WTC11 (cell line): ENCODE measurements at regions not wholly inside any gene's neighbourhood (a gene's known extent, or its start where the extent isn't known, plus 50 kb on each side); places are given as distances from the start of the nearest gene placed in this dataset.

Experiments
- ATAC-seq: fragments of 200-7000 bp; cut with Tn5 transposase; 2 replicates; pipeline ENCODE4 v1.10.0; 2021; ENCODE audit warnings: mild to moderate bottlenecking, moderate library complexity
- CTCF ChIA-PET: fragments of 300-600 bp; sonication (Branson Sonifier 250); formaldehyde crosslinking; loops from one replicate; lab custom pipeline; 2021; ENCODE audit warnings: antibody characterized with exemption; lab: Charles Lee
- POLR2A ChIA-PET: fragments of 350-600 bp; sonication (Branson Sonifier 250); formaldehyde crosslinking; loops from one replicate; lab custom pipeline; 2021; ENCODE audit warnings: antibody characterized with exemption; lab: Charles Lee
- DNase-seq: peaks from one replicate; pipeline ENCODE4 v3.0.0; 2021; ENCODE audit warnings: low spot score
- H3K27ac Mint-ChIP-seq: 2 replicates; pipeline ENCODE4 v1.8.0; 2021; ENCODE audit warnings: mixed read lengths
- H3K27me3 Mint-ChIP-seq: 2 replicates; pipeline ENCODE4 v1.8.0; 2021; ENCODE audit warnings: low read depth, mild to moderate bottlenecking, moderate library complexity, mixed read lengths
- H3K36me3 Mint-ChIP-seq: 2 replicates; pipeline ENCODE4 v1.8.0; 2021; ENCODE audit warnings: mixed read lengths
- H3K4me1 Mint-ChIP-seq: 2 replicates; pipeline ENCODE4 v1.8.0; 2022; ENCODE audit warnings: mixed read lengths
- H3K4me3 Mint-ChIP-seq: 2 replicates; pipeline ENCODE4 v1.8.0; 2021; ENCODE audit warnings: mild to moderate bottlenecking, moderate library complexity, mixed read lengths
- H3K9me3 Mint-ChIP-seq: 2 replicates; pipeline ENCODE4 v1.8.0; 2021; ENCODE audit warnings: mixed read lengths
- CREB1 ChIP-seq: sonication (generic); formaldehyde crosslinking; IDR thresholded peaks from 2 replicates; pipeline ENCODE4 v1.8.0; 2023; ENCODE audit warnings: mild to moderate bottlenecking, missing genetic modification reagents
- E2F1 ChIP-seq: sonication (generic); formaldehyde crosslinking; IDR thresholded peaks from 2 replicates; pipeline ENCODE4 v1.8.0; 2022; ENCODE audit warnings: mild to moderate bottlenecking, missing genetic modification reagents
- EMX1 ChIP-seq: fragments of 250-450 bp; sonication (Bioruptor Pico); IDR thresholded peaks from 2 replicates; pipeline ENCODE4 v1.8.0; 2021; ENCODE audit warnings: mild to moderate bottlenecking
- ERG ChIP-seq: fragments of 250-450 bp; sonication (Bioruptor Pico); IDR thresholded peaks from 2 replicates; pipeline ENCODE4 v1.8.0; 2021; ENCODE audit warnings: mild to moderate bottlenecking
- GRHL2 ChIP-seq: fragments of 250-450 bp; sonication (Bioruptor Pico); IDR thresholded peaks from 2 replicates; pipeline ENCODE4 v1.8.0; 2022; ENCODE audit warnings: mild to moderate bottlenecking, moderate library complexity; ENCODE audit not compliant: insufficient replicate concordance, severe bottlenecking
- GTF2I ChIP-seq: fragments of 250-450 bp; sonication (Bioruptor Pico); conservative IDR thresholded peaks from 2 replicates; pipeline ENCODE4 v1.4.0; 2021; ENCODE audit warnings: mild to moderate bottlenecking
- HMGA2 ChIP-seq: fragments of 250-450 bp; sonication (Bioruptor Pico); IDR thresholded peaks from 2 replicates; pipeline ENCODE4 v1.4.0; 2021; ENCODE audit warnings: mild to moderate bottlenecking, moderate library complexity
- JUN ChIP-seq: sonication (generic); formaldehyde crosslinking; IDR thresholded peaks from 2 replicates; pipeline ENCODE4 v1.8.0; 2023; ENCODE audit warnings: mild to moderate bottlenecking, missing genetic modification reagents
- MAX ChIP-seq: sonication (generic); formaldehyde crosslinking; IDR thresholded peaks from 2 replicates; pipeline ENCODE4 v1.8.0; 2022; ENCODE audit warnings: mild to moderate bottlenecking, missing genetic modification reagents
- PRDM15 ChIP-seq: sonication (generic); formaldehyde crosslinking; IDR thresholded peaks from 2 replicates; pipeline ENCODE4 v1.8.0; 2022; ENCODE audit warnings: missing genetic modification reagents
- SP1 ChIP-seq: sonication (generic); formaldehyde crosslinking; conservative IDR thresholded peaks from 2 replicates; pipeline ENCODE4 v1.8.1; 2022; ENCODE audit warnings: missing genetic modification reagents
- STAT6 ChIP-seq: sonication (generic); formaldehyde crosslinking; conservative IDR thresholded peaks from 2 replicates; pipeline ENCODE4 v1.8.1; 2023; ENCODE audit warnings: mild to moderate bottlenecking, low read depth, missing genetic modification reagents, moderate library complexity
- TEAD4 ChIP-seq: sonication (generic); formaldehyde crosslinking; IDR thresholded peaks from 2 replicates; pipeline ENCODE4 v1.8.0; 2022; ENCODE audit warnings: mild to moderate bottlenecking, missing genetic modification reagents
- ZNF138 ChIP-seq: sonication (generic); formaldehyde crosslinking; conservative IDR thresholded peaks from 2 replicates; pipeline ENCODE4 v1.8.1; 2022; ENCODE audit warnings: mild to moderate bottlenecking, moderate library complexity, missing genetic modification reagents
- ZNF263 ChIP-seq: sonication (generic); formaldehyde crosslinking; IDR thresholded peaks from 2 replicates; pipeline ENCODE4 v1.8.1; 2022; ENCODE audit warnings: low read depth, mild to moderate bottlenecking, moderate library complexity, missing genetic modification reagents
- ZNF423 ChIP-seq: fragments of 250-450 bp; sonication (Bioruptor Pico); IDR thresholded peaks from 2 replicates; pipeline ENCODE4 v2.1.2; 2022; ENCODE audit warnings: mild to moderate bottlenecking, moderate library complexity
- ZNF425 ChIP-seq: fragments of 250-450 bp; sonication (Bioruptor Pico); conservative IDR thresholded peaks from 2 replicates; pipeline ENCODE4 v1.9.0; 2021; ENCODE audit warnings: mild to moderate bottlenecking
- ZNF532 ChIP-seq: fragments of 250-450 bp; sonication (Bioruptor Pico); IDR thresholded peaks from 2 replicates; pipeline ENCODE4 v1.9.0; 2021; ENCODE audit warnings: mild to moderate bottlenecking, borderline replicate concordance
- ZSCAN18 ChIP-seq: fragments of 250-450 bp; sonication (Bioruptor Pico); IDR thresholded peaks from 2 replicates; pipeline ENCODE4 v2.1.2; 2022; ENCODE audit warnings: mild to moderate bottlenecking, moderate library complexity

GRCh38 chr2:545228-545627, 132.0 kb downstream of the TMEM18 start (continued):
- no peak for TF ChIP-seq PRDM15 (CRISPR knock-in tag)
- no peak for TF ChIP-seq MAX (CRISPR knock-in tag)

- peaks cover 5% of the 10 kb centered on the region; the same call in 1 of the 2 replicates for H3K27me3 Mint-ChIP-seq
- ATAC-seq (no peak), DNase-seq (no peak)
- peaks cover 12% of the 10 kb centered on the region for H3K9me3 Mint-ChIP-seq
- H3K27ac Mint-ChIP-seq, result no peak overlapping the region
- no peak overlapping the region for H3K4me3 Mint-ChIP-seq
- H3K4me1 Mint-ChIP-seq, result no peaks in the 10 kb centered on the region
- ChIA-PET CTCF (no interaction called here), POLR2A (no interaction called here)
- H3K36me3 Mint-ChIP-seq, result no peaks in the 10 kb centered on the region
- no peak for TF ChIP-seq ZNF423 (CRISPR knock-in tag)
- no peak for TF ChIP-seq ZSCAN18 (CRISPR knock-in tag)
- TF ChIP-seq EMX1 (CRISPR knock-in tag), result no peak
- TF ChIP-seq ZNF138 (CRISPR knock-in tag), result no peak
- TF ChIP-seq CREB1 (CRISPR knock-in tag), result no peak
- no peak for TF ChIP-seq ZNF425 (CRISPR knock-in tag)
- no peak for TF ChIP-seq SP1
- no peak for TF ChIP-seq ERG (CRISPR knock-in tag)
- TF ChIP-seq ZNF263 (CRISPR knock-in tag), result no peak
- TF ChIP-seq E2F1 (CRISPR knock-in tag), result no peak
- no peak for TF ChIP-seq HMGA2 (CRISPR knock-in tag)
- no peak for TF ChIP-seq JUN (CRISPR knock-in tag)
- no peak for TF ChIP-seq TEAD4 (CRISPR knock-in tag)
- TF ChIP-seq ZNF532, result no peak
- no peak for TF ChIP-seq GRHL2
- no peak for TF ChIP-seq GTF2I
- no peak for TF ChIP-seq STAT6 (CRISPR knock-in tag)
Observed at GRCh38 chr2:538646-539045, 138.6 kb downstream of the TMEM18 start.
